IPS DF 4.7 (cell line): ENCODE measurements at regions not wholly inside any gene's neighbourhood (a gene's known extent, or its start where the extent isn't known, plus 50 kb on each side); places are given as distances from the start of the nearest gene placed in this dataset.

Experiments
- DNase-seq: peaks from one replicate; pipeline ENCODE4 v3.0.0-alpha.2; 2013; ENCODE audit warnings: low spot score; ENCODE audit errors: extremely low read depth

- no peak for DNase-seq
These were observed 289.8 kb downstream of the GRIN2B start for GRCh38 chr12:13691598-13691997.

- DNase-seq: no peak
These were observed 293.8 kb downstream of the GRIN2B start for GRCh38 chr12:13687633-13688032.

GRCh38 chr12:13686260-13686659 is 295.1 kb downstream of the GRIN2B start:
- no peak for DNase-seq

- no peak for DNase-seq
These were observed 300.5 kb downstream of the GRIN2B start for GRCh38 chr12:13680916-13681315.

- no peak for DNase-seq
These were observed 304.5 kb downstream of the GRIN2B start for GRCh38 chr12:13676880-13677279.

GRCh38 chr12:13670285-13670866 is 311.0 kb downstream of the GRIN2B start:
- no peak for DNase-seq

- no peak for DNase-seq
These were observed 312.5 kb downstream of the GRIN2B start for GRCh38 chr12:13668880-13669279.

GRCh38 chr12:13666806-13667205 is 314.6 kb downstream of the GRIN2B start:
- DNase-seq: no peak

- DNase-seq: peak; percentile 46
These were observed 320.2 kb downstream of the GRIN2B start for GRCh38 chr12:13661005-13661887.

GRCh38 chr12:13654456-13654855 is 326.9 kb downstream of the GRIN2B start:
- no peak for DNase-seq

GRCh38 chr12:13652105-13652504 is 329.3 kb downstream of the GRIN2B start:
- no peak for DNase-seq

GRCh38 chr12:13635709-13636108 is 345.7 kb downstream of the GRIN2B start:
- DNase-seq: no peak

- no peak for DNase-seq
These were observed 349.5 kb downstream of the GRIN2B start for GRCh38 chr12:13631873-13632272.

- DNase-seq: no peak
These were observed 351.0 kb downstream of the GRIN2B start for GRCh38 chr12:13630354-13630753.

GRCh38 chr12:13628067-13628466 is 353.3 kb downstream of the GRIN2B start:
- DNase-seq: no peak

- DNase-seq: no peak
These were observed 353.9 kb downstream of the GRIN2B start for GRCh38 chr12:13627536-13627935.

GRCh38 chr12:13613297-13613696 is 368.1 kb downstream of the GRIN2B start:
- DNase-seq: no peak

- DNase-seq: no peak
These were observed 371.3 kb downstream of the GRIN2B start for GRCh38 chr12:13609894-13610679.

- no peak for DNase-seq
These were observed 375.1 kb downstream of the GRIN2B start for GRCh38 chr12:13606290-13606689.

GRCh38 chr12:13603953-13604352 is 377.4 kb downstream of the GRIN2B start:
- no peak for DNase-seq

GRCh38 chr12:13602172-13602571 is 379.2 kb downstream of the GRIN2B start:
- DNase-seq: no peak

- no peak for DNase-seq
These were observed 382.2 kb downstream of the GRIN2B start for GRCh38 chr12:13599176-13599575.
